UCSD-AML1 (cell line): ENCODE measurements at regions not wholly inside any gene's neighbourhood (a gene's known extent, or its start where the extent isn't known, plus 50 kb on each side); places are given as distances from the start of the nearest gene placed in this dataset.
"Not testable (repeated sequence)": the region's sequence is repeated elsewhere in the genome, so short reads cannot be mapped to it uniquely, and the experiment has no call there.

Experiments used
- DNase-seq: peaks from one replicate; lab custom pipeline; 2025; ENCODE audit not compliant: unreplicated experiment; lab: John Stamatoyannopoulos, UW

DNA sequence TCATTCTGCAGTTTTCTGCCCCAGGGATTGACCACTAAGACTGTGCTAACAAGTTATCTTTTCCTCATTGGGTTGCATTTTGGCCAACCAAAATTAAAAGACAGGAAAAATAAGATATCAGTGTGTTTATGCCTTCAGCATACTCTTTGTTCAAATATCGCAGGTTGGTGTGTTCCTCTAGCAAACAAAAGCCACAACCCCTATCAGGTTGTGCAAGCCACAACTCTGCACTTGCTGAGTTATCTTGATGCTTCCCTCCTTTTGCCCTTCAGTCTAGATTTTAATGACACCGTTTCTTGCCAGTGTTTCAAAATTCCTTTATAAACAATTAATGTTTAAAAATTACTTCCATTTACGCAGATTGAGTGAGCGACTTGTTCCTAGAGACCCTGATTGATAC, 1164.2 kb downstream of the NSUN3 start:
- no peak for DNase-seq

DNA sequence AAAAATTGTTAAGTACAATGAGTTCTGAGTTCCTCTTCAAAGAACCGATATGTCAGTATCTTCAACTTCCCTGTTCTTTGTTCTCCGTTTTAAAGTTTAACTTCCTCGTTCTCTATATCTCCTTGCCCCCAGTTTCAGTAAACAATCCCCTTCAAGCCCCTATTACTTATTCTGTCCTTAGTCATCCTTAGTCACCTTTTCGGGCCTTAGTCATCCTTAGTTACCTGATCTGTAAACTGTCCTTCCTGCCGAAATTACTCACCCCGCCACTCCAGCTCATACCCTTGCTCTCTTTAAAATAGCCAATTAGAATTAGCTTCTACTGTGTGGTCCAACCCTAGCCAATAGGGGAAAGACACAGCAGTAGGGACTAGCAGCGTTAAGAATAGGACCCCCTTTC, 1165.6 kb downstream of the NSUN3 start:
- no peak for DNase-seq

DNA sequence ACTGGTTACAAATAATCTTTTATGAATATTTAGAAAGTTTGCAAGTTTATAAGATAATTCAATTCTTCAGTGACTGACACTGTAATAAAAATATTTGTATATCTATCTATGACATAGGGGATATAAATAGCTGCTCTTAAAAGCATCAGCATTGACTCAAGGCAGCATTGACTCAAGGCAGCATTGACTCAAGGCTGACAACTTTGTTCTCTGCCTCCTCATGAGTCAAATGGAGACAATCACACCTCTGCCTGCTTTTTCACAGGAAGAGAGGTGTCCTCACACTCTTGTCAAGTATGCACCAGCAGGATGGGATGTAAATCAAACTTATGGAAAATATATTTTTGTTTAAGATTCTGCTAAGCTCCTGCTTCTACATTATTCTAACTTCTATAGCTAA, 1173.1 kb downstream of the NSUN3 start:
- no peak for DNase-seq

- no peak for DNase-seq
Measured at GRCh38 chr3:95237783-95238182, 1174.9 kb downstream of the NSUN3 start.

GRCh38 chr3:95240395-95240794, 1177.5 kb downstream of the NSUN3 start:
- no peak for DNase-seq

DNA sequence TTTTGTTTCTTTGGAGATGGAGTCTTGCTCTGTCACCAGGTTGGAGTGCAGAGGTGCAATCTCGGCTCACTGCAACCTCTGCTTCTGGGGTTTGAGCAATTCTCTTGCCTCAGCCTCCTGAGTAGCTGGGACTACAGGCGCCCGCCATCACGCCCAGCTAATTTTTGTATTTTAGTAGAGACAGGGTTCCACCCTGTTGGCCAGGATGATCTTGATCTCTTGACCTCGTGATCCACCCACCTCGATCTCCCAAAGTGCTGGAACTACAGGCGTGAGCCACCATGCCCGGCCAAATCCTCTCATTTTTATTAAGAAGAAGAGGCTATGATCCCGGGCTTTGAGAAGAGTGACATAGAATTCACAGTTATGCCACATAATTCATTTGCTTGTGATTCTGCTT, 1178.4 kb downstream of the NSUN3 start:
- not testable (repeated sequence) for DNase-seq

GRCh38 chr3:95246413-95246812, 1183.6 kb downstream of the NSUN3 start:
- DNase-seq = no peak

DNA sequence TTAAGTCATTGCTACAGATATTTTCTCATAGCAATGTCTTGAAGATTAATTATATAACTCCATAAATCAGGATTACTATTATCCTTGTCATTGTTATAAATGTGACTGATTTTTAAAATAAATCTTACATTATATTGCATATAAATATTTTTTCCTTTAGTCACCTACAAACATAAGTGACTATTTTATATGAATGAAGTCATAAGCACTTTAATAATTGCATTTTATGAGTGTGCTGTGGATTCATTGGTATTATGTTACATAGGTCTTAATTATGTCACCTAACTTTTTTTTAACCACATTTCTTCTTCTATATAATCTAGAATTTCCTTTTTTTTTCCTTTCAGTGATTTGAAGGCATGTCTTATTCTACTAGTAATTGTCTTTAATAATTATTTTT, 1191.2 kb downstream of the NSUN3 start:
- DNase-seq = no peak

DNA sequence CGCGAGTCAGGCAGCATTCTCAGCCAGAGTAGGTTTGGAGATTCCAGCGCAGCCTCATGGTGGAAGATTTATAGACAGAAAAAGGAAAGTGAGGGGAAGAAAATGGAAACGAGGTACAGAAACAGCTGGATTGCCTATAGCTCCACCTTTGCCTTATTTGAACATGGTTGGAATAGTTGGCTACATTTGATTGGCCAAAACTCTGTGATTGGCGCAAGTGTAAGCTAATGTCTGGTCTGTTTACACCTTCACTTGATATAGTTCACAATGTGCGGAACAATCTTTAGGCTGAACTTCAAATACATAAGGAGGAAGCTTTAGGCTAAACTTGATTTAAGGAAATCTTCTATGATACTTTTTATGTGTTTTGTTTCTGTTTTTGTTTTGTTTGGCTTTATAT, 1191.9 kb downstream of the NSUN3 start:
- no peak for DNase-seq

DNA sequence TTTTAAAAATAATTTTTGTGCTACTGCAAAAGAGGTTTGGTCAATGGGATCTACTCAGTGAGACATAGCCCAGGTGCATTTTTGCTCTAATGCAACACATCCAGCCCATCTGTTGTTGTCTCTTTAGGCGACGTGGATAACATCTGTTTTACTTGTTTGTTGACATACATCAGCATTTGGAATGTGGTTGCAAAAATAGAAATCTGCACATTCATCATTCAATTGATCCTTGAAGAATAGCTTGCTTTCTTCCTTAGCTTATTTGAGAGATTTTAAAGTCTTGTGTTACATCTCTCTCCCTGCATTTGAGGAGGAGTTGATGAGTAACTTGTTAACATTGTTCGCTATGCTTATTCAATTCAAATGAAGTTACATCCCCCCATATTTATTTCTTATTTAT, 1202.3 kb downstream of the NSUN3 start:
- no peak for DNase-seq

- DNase-seq = no peak
Measured at GRCh38 chr3:95271395-95271794, 1208.5 kb downstream of the NSUN3 start.

DNA sequence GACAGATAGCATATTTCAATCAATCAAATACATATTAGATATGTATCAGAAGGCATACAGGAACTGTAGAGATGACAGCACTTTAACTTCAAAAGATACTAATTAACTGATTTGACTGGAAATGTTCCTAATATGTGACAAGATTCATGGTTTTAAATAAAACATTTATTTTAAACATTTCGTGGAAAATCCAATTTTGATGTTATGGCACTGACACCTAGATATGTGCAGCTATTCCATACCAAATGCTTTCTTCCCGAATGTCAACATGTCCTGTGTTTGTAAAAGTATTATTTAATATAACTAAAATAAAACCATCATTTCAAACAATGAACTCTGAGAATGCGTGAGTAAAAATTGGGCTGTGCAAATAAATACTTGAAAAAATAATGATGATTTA, 1209.3 kb downstream of the NSUN3 start:
- no peak for DNase-seq

GRCh38 chr3:95272781-95273180, 1209.9 kb downstream of the NSUN3 start:
- DNase-seq = no peak

DNA sequence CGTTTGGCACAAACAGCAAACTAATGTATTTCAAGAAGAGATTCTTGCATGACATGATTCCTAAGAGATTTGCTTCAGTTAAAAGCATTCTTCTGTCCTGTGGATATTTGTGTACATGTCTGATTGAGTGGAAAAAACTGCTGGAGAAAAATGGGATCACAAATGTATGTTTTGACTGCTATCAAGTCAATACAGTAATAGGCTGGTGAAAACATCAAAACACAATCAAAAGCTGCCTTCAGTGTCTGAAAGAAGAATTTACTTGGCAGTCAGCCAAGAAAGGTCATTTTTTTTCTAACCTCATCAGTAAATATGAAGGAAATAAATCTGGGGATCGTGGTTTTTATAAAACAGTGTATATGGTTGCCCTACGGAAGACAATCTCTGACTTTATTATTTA, 1214.8 kb downstream of the NSUN3 start:
- DNase-seq = no peak

DNA sequence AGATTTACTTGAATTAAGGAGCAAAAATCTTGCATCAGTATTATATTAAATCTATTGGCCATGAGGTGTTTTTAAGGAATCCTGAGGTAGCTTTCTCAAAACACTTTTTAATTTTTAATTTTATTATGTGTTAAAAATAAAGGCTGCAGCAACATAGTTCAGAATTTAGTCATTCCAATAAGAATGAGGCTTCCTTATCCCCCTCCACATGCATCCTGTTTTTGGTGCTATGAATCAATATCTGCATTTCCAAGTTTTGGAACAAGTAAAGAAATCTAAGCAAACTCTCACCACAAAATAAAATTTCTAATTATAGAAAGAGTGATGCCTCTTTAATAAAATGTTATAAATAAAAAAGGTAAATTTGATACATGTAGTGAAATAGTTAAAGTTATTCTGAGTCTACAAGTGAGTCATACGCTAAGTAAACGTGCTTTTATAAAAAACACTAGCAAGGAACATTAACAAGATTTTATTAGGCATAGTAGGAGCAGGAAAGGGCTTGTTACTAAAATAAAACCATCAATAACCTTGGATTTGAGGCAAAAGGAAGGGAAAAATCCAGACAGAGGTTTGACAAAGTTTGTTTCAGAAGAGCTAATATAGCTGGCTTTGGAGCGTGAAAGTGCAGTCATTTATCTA, 1218.0 kb downstream of the NSUN3 start:
- no peak for DNase-seq

DNA sequence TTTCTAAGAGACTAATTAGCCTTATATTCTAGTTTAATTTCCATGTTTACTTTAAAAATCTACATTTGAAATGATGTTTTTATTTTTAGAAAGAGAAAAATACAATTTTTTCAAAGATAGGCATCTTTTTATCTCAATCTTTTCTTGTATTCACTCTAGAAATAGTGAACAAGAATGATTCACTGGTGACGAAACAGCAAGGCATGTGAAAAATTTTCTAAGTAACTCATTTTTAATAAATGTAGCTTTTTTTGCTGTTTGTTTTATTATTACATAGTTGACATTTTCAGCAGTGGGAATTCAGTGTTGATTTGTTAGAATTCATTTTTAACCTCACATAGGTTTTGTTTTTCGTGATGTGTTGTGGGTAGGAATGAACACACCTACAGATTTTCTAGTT, 1226.4 kb downstream of the NSUN3 start:
- DNase-seq = no peak

- DNase-seq = no peak
Measured at GRCh38 chr3:95297581-95297980, 1234.7 kb downstream of the NSUN3 start.

DNA sequence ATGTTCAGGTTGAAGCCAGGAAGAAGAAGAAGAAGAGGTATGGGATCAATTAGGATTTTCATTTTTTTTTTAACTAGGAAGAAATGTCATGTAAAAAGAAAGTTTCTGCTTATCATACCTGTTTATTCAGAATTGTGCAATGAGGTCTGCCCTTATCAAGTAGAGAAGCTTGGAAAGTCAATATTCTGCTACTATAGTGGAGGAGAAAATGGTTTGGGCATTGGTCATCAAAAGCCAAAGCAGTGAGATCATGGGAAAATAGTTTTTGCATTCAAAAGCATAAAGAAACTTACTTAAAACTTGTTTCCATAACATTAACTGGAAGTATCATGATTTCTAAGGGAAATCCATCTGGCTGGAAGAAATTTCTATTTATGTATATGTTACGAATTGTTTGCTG, 1239.2 kb downstream of the NSUN3 start:
- DNase-seq = no peak

DNA sequence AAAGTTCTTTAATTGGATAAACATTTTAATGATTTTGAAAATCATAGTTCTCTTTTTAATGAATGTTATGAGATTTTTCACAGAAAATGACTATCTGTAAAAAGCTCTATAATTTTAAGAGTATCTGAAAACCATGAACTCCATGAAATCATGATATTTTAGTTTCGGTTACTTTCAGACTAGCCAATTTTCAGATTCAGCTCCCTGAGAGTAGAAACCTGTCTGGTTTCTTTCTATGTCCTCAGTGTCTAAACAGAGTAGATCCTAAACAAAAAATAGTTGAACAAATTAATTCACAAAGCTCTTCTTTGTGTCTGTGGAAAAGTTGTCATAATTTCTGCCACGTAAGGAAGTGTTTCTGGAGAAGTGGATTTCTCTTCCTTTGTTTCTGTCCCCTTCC, 1247.7 kb downstream of the NSUN3 start:
- no peak for DNase-seq

DNA sequence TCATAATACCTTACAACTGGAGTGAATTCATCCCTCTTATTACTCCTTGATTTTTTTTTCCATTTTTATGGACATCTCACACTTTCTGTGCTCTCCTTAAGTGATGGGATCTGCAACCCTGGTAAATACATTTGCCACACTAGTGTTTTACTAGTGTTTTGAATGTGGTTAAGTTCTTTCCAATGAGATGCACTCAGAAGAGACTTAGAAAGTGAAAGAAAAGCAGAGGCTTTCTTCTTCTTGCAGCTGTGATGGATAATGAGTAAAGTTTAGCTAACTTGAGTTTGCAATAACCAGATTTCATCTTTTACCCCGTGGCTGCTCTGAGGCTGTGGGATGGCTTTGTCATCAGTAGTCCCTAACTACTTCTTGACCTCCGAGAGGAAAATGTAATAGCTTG, 1248.4 kb downstream of the NSUN3 start:
- DNase-seq = no peak

GRCh38 chr3:95312650-95313049, 1249.8 kb downstream of the NSUN3 start:
- no peak for DNase-seq

DNA sequence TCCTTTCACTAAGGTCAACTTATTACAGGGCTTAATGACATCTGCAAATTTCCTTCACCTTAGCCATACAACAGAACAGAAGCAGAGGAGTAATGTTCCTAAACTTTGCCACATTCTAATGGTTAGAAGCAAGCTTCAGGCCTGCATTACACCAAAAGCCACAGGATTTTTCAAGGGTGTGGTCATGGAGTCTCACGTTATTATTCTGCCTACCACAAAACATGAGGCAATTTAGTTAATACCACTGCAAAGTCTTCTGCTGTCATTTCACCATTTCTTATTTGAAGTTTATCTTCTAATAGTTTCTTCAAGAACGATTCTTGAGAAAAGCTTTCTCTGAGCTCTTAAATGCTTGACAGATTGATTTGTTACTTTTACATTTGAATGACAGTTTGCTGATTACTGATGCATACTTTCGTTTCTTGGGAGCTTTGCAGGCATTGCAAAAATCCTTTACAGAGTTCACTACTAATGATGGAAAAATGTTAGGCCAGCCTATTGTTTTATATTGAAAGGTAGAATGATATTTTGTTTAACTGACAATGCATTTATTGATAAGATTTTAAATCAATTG, 1257.1 kb downstream of the NSUN3 start:
- DNase-seq = no peak

GRCh38 chr3:95327478-95327877, 1264.6 kb downstream of the NSUN3 start:
- DNase-seq = no peak
